K562 (cell line): ENCODE measurements at regions not wholly inside any gene's neighbourhood (a gene's known extent, or its start where the extent isn't known, plus 50 kb on each side); places are given as distances from the start of the nearest gene placed in this dataset.

Experiments used
- ATAC-seq: fragments of 200-7000 bp; cut with Tn5 transposase; 3 replicates; pipeline ENCODE4 v1.9.1; 2020; ENCODE audit warnings: moderate library complexity
- BruUV-seq: library from RNA; stranded (reverse); fragments of 400-500 nt; replicated peaks from 2 replicates; lab custom pipeline; 2021; lab: Mats Ljungman, UMichigan
- CTCF ChIA-PET: fragments of 300-600 bp; formaldehyde crosslinking; extraction: SDS; loops from one replicate; lab custom pipeline; 2021; ENCODE audit warnings: low intra/inter-chr PET ratio; lab: Yijun Ruan, JAX
- POLR2A ChIA-PET: fragments of 300-600, 350-650 bp; sonication (Branson Sonifier 250); formaldehyde crosslinking; extraction: SDS; loops from one replicate; lab custom pipeline; 2021; ENCODE audit warnings: antibody characterized with exemption, inconsistent platforms; lab: Yijun Ruan, JAX
- DNase-seq, 4 experiments: peaks; one replicate each; pipeline versions ENCODE4 v3.0.0 to v3.0.0-alpha.2; 2011 to 2018; ENCODE audit warnings: low spot score in 3 of 4, mixed read lengths in 3 of 4; ENCODE audit errors: extremely low read depth in 1 of 4
- FAIRE-seq: peaks from 2 replicates; lab custom pipeline; 2011; peaks lifted over from hg19 to GRCh38; lab: Jason Lieb, UNC
- H2AFZ ChIP-seq: 2 replicates; pipeline ENCODE4 v1.6.0; 2011; ENCODE audit warnings: low read depth, low read length, control low read depth, inconsistent platforms
- H3K27ac ChIP-seq: fragments of 200-600 bp; 3 replicates; pipeline ENCODE4 v1.8.0; 2011; ENCODE audit warnings: low read depth, mild to moderate bottlenecking, control low read depth, inconsistent platforms, low read length, moderate library complexity, mixed read lengths; ENCODE audit errors: extremely low read depth
- H3K27me3 ChIP-seq, 2 experiments: fragments of 300-600 bp in 1 of 2; 2 replicates in 1 of 2; 3 replicates in 1 of 2; pipeline versions ENCODE4 v1.6.0 to v1.8.0; 2011; ENCODE audit warnings: inconsistent platforms in 2 of 2, low read length in 2 of 2, mild to moderate bottlenecking in 1 of 2, mixed read lengths in 1 of 2, moderate library complexity in 1 of 2; ENCODE audit not compliant: control insufficient read depth in 2 of 2, insufficient read depth in 2 of 2
- H3K36me3 ChIP-seq: fragments of 300-600 bp; 3 replicates; pipeline ENCODE4 v1.8.0; 2011; ENCODE audit warnings: mild to moderate bottlenecking, low read length, inconsistent platforms; ENCODE audit not compliant: control insufficient read depth, insufficient read depth
- H3K4me1 ChIP-seq, 2 experiments: fragments of 200-600 bp in 1 of 2; replicated peaks in 1 of 2; 2 replicates in 1 of 2; 3 replicates in 1 of 2; pipeline versions ENCODE4 v1.5.1 to v1.8.0; 2011; ENCODE audit warnings: inconsistent platforms in 2 of 2, low read length in 2 of 2, mild to moderate bottlenecking in 1 of 2, mixed read lengths in 1 of 2, moderate library complexity in 1 of 2; ENCODE audit not compliant: control insufficient read depth in 2 of 2, insufficient read depth in 2 of 2
- H3K4me2 ChIP-seq: 2 replicates; pipeline ENCODE4 v1.6.1; 2011; ENCODE audit warnings: low read length, control low read depth, inconsistent platforms, mixed read lengths; ENCODE audit not compliant: insufficient read depth
- H3K4me3 ChIP-seq: fragments of 200-600 bp; sonication (generic), shearing (Covaris generic); 2 replicates; pipeline ENCODE4 v1.5.1; 2016; ENCODE audit warnings: control low read depth, inconsistent platforms
- H3K79me2 ChIP-seq: fragments of 200-600 bp; 3 replicates; pipeline ENCODE4 v1.8.0; 2011; ENCODE audit warnings: low read length, inconsistent platforms; ENCODE audit not compliant: control insufficient read depth, insufficient read depth
- H3K9ac ChIP-seq, 2 experiments: 2 replicates each; pipeline versions ENCODE4 v1.6.0 to v1.6.1; 2011; ENCODE audit warnings: low read depth in 2 of 2, low read length in 2 of 2, control low read depth in 1 of 2, inconsistent platforms in 1 of 2, mild to moderate bottlenecking in 1 of 2, mixed read lengths in 1 of 2; ENCODE audit not compliant: insufficient read depth in 1 of 2
- H3K9me1 ChIP-seq: one replicate; pipeline ENCODE4 v1.6.0; 2011; ENCODE audit warnings: inconsistent platforms, mild to moderate bottlenecking, low read length, moderate library complexity; ENCODE audit not compliant: control insufficient read depth, insufficient read depth
- H3K9me3 ChIP-seq: replicated peaks from 2 replicates; pipeline ENCODE4 v1.5.1; 2011; ENCODE audit warnings: low read depth, low read length, inconsistent platforms; ENCODE audit not compliant: control insufficient read depth, insufficient read depth
- H4K20me1 ChIP-seq: replicated peaks from 2 replicates; pipeline ENCODE4 v1.6.1; 2011; ENCODE audit warnings: low read length, inconsistent platforms, mixed read lengths; ENCODE audit not compliant: control insufficient read depth, insufficient read depth
- CTBP1 ChIP-seq: fragments of 450-650 bp; IDR thresholded peaks from 2 replicates; pipeline ENCODE4 v1.6.1; 2016; ENCODE audit warnings: borderline replicate concordance
- E2F4 ChIP-seq: sonication (generic); formaldehyde crosslinking; IDR thresholded peaks from 2 replicates; pipeline ENCODE4 v1.8.0; 2022; ENCODE audit warnings: mild to moderate bottlenecking, low read depth, missing genetic modification reagents
- FIP1L1 ChIP-seq: fragments of 200-400 bp; formaldehyde crosslinking; IDR thresholded peaks from 2 replicates; pipeline ENCODE4 v1.6.1; 2018; ENCODE audit warnings: mild to moderate bottlenecking, low read depth, low read length; ENCODE audit not compliant: poor library complexity, severe bottlenecking
- FOS ChIP-seq: IDR thresholded peaks from 3 replicates; pipeline ENCODE4 v1.6.1; 2011; ENCODE audit not compliant: insufficient read length; ENCODE audit errors: extremely low read depth
- NELFE ChIP-seq: IDR thresholded peaks from 2 replicates; pipeline ENCODE4 v1.6.1; 2011; ENCODE audit warnings: mild to moderate bottlenecking; ENCODE audit not compliant: insufficient read depth, insufficient read length
- NFIX ChIP-seq: fragments of 250-450 bp; sonication (Bioruptor Pico); IDR thresholded peaks from 2 replicates; pipeline ENCODE4 v1.4.0; 2020; ENCODE audit warnings: low read depth, mild to moderate bottlenecking, moderate library complexity
- PATZ1 ChIP-seq: fragments of 250-450 bp; sonication (Bioruptor Pico); IDR thresholded peaks from 2 replicates; pipeline ENCODE4 v1.5.0; 2020; ENCODE audit warnings: mild to moderate bottlenecking, borderline replicate concordance
- POLR3A ChIP-seq: IDR thresholded peaks from 2 replicates; pipeline ENCODE4 v1.6.1; 2011; ENCODE audit warnings: borderline replicate concordance, mild to moderate bottlenecking, moderate library complexity; ENCODE audit not compliant: insufficient read length, insufficient read depth; ENCODE audit errors: extremely low read depth
- SAP30 ChIP-seq: fragments of 200-600 bp; sonication (generic); IDR thresholded peaks from 2 replicates; pipeline ENCODE4 v1.6.1; 2012; ENCODE audit warnings: borderline replicate concordance, low read depth, mild to moderate bottlenecking, moderate library complexity, low read length, control low read depth, inconsistent platforms; ENCODE audit not compliant: insufficient read depth, poor library complexity, severe bottlenecking
- SMAD2 ChIP-seq: fragments of 150-350 bp; IDR thresholded peaks from 2 replicates; pipeline ENCODE4 v1.6.1; 2014; ENCODE audit warnings: low read depth, mild to moderate bottlenecking, low read length
- TSC22D4 ChIP-seq: fragments of 450-650 bp; IDR thresholded peaks from 2 replicates; pipeline ENCODE4 v1.6.1; 2016; ENCODE audit warnings: missing genetic modification characterization, missing biosample characterization, control low read depth
- ZNF165 ChIP-seq: fragments of 250-450 bp; sonication (Bioruptor Pico); IDR thresholded peaks from 2 replicates; pipeline ENCODE4 v1.4.0; 2020; ENCODE audit warnings: borderline replicate concordance
- ZNF280A ChIP-seq: fragments of 450-650 bp; IDR thresholded peaks from 2 replicates; pipeline ENCODE4 v1.6.1; 2018; ENCODE audit warnings: mild to moderate bottlenecking, low read depth; ENCODE audit not compliant: partially characterized antibody
- ZNF507 ChIP-seq: conservative IDR thresholded peaks from 2 replicates; pipeline ENCODE4 v1.6.1; 2017; ENCODE audit warnings: missing genetic modification characterization, missing compliant biosample characterization
- ZNF766 ChIP-seq: fragments of 200-800 bp; sonication (Bioruptor generic); conservative IDR thresholded peaks from 2 replicates; pipeline ENCODE4 v1.6.1; 2016; ENCODE audit warnings: missing genetic modification characterization, missing compliant biosample characterization
- WGBS: fragments of 100-300 bp; shearing (Covaris generic); methylation state at CpG from one replicate; pipeline ENCODE4 v1.1.6; 2016; ENCODE audit warnings: low coverage, mixed read lengths; ENCODE audit not compliant: insufficient coverage; ENCODE audit errors: missing lambda C conversion rate; 5-methylcytosine and 5-hydroxymethylcytosine counted together
- in situ Hi-C: fragments of 300-500 bp; cut with MboI; formaldehyde crosslinking; loops from 4 replicates; pipeline ENCODE4 v1.15.0; 2018; ENCODE audit warnings: inconsistent platforms, mixed read lengths
- intact Hi-C: fragments of 100-400 bp; cut with micrococcal nuclease; formaldehyde crosslinking; loops from 2 replicates; pipeline ENCODE4 v1.14.2; 2022

- TF ChIP-seq PATZ1 (CRISPR knock-in tag) (no peak), CTBP1 (no peak), SMAD2 (no peak)
Observed at GRCh38 chr21:23982546-23982945, 1624.7 kb downstream of the MRPL39 start (continued).

GRCh38 chr21:23977971-23978370 lies 1629.3 kb downstream of the MRPL39 start:
- no peaks in the 10 kb centered on the region for H3K36me3 ChIP-seq
- DNase-seq = no peak
- H3K9me1 ChIP-seq = no peaks in the 10 kb centered on the region
- H3K4me1 ChIP-seq = no peaks in the 10 kb centered on the region
- H3K79me2 ChIP-seq = no peaks in the 10 kb centered on the region
- H3K9ac ChIP-seq = no peak overlapping the region
- no peaks in the 10 kb centered on the region for H3K9me3 ChIP-seq
- no peak for ATAC-seq
- H4K20me1 ChIP-seq = no peaks in the 10 kb centered on the region
- H3K4me2 ChIP-seq = no peak overlapping the region
- intact Hi-C loops = no loop called here
- no peak overlapping the region for H3K27ac ChIP-seq
- no TSS peak for BruUV-seq
- ChIA-PET CTCF (no interaction called here), POLR2A (no interaction called here)
- H2AFZ ChIP-seq = no peak overlapping the region
- no peak for FAIRE-seq
- WGBS = 0% methylated on average over 2 of the region's 2 CpGs
- no peaks in the 10 kb centered on the region for H3K27me3 ChIP-seq
- no peak overlapping the region for H3K4me3 ChIP-seq
- in situ Hi-C loops = no loop called here
- TF ChIP-seq TSC22D4 (tag) = no peak
- TF ChIP-seq NELFE = no peak
- no peak for TF ChIP-seq SAP30
- no peak for TF ChIP-seq ZNF766 (CRISPR knock-in tag)
- TF ChIP-seq FIP1L1 = no peak
- TF ChIP-seq E2F4 (CRISPR knock-in tag) = no peak
- no peak for TF ChIP-seq FOS
- no peak for TF ChIP-seq POLR3A
- TF ChIP-seq ZNF165 (CRISPR knock-in tag) = no peak
- no peak for TF ChIP-seq ZNF280A
- no peak for TF ChIP-seq NFIX (CRISPR knock-in tag)
- TF ChIP-seq ZNF507 (tag) = no peak
